ENCODE measurements at regions not wholly inside any gene's neighbourhood (a gene's known extent, or its start where the extent isn't known, plus 50 kb on each side); places are given as distances from the start of the nearest gene placed in this dataset.

- Histone ChIP-seq H3K4me3 (IDR thresholded peaks at IDR 0.05; ENCODE audit: insufficient read depth, low read depth, low read length) (no peak overlapping the region), H3K27me3 (ENCODE audit: insufficient read depth, low read depth) (no peaks in the 10 kb centered on the region)
Observed at GRCh38 chr9:38233796-38234355, 158.6 kb upstream of the ALDH1B1 start.

GRCh38 chr9:38233343-38233742 is 159.2 kb upstream of the ALDH1B1 start:
- Histone ChIP-seq H3K27ac (no peak overlapping the region), H4K20me1 (ENCODE audit: insufficient read depth) (no peaks in the 10 kb centered on the region), H3K4me2 (no peak overlapping the region), H3K36me3 (ENCODE audit: insufficient read depth) (no peaks in the 10 kb centered on the region), H3K79me2 (ENCODE audit: insufficient read depth, low read depth) (no peaks in the 10 kb centered on the region), H3K4me3 (IDR thresholded peaks at IDR 0.05; ENCODE audit: insufficient read depth, low read depth, low read length) (no peak overlapping the region), H3K4me1 (ENCODE audit: low read depth, poor library complexity, severe bottlenecking) (no peaks in the 10 kb centered on the region), H3K9ac (no peak overlapping the region), H2AFZ (ENCODE audit: low read depth) (no peak overlapping the region), H3K27me3 (ENCODE audit: insufficient read depth, low read depth) (no peaks in the 10 kb centered on the region)
- no peak for TF ChIP-seq CTCF (conservative IDR thresholded peaks at IDR 0.05; ENCODE audit: low read depth, low read length)

More at GRCh38 chr9:38233796-38234355, 158.6 kb upstream of the ALDH1B1 start:
- no peak overlapping the region for H3K4me2 ChIP-seq
- no peaks in the 10 kb centered on the region for H3K4me1 ChIP-seq (ENCODE audit: low read depth, poor library complexity, severe bottlenecking)
- no peak for TF ChIP-seq CTCF (conservative IDR thresholded peaks at IDR 0.05; ENCODE audit: low read depth, low read length)
- no peaks in the 10 kb centered on the region for H3K79me2 ChIP-seq (ENCODE audit: insufficient read depth, low read depth)
- H3K27ac ChIP-seq: no peak overlapping the region
- H2AFZ ChIP-seq (ENCODE audit: low read depth): no peak overlapping the region
- H4K20me1 ChIP-seq (ENCODE audit: insufficient read depth): no peaks in the 10 kb centered on the region
- no peak overlapping the region for H3K9ac ChIP-seq
- no peaks in the 10 kb centered on the region for H3K36me3 ChIP-seq (ENCODE audit: insufficient read depth)

GRCh38 chr9:38232895-38233294 is 159.6 kb upstream of the ALDH1B1 start:
- Histone ChIP-seq H3K27me3 (ENCODE audit: insufficient read depth, low read depth) (no peaks in the 10 kb centered on the region), H3K4me1 (ENCODE audit: low read depth, poor library complexity, severe bottlenecking) (peaks cover under 1% of the 10 kb centered on the region), H3K36me3 (ENCODE audit: insufficient read depth) (no peaks in the 10 kb centered on the region), H3K27ac (no peak overlapping the region), H4K20me1 (ENCODE audit: insufficient read depth) (no peaks in the 10 kb centered on the region), H3K9ac (no peak overlapping the region), H2AFZ (ENCODE audit: low read depth) (no peak overlapping the region), H3K4me2 (no peak overlapping the region), H3K79me2 (ENCODE audit: insufficient read depth, low read depth) (no peaks in the 10 kb centered on the region), H3K4me3 (IDR thresholded peaks at IDR 0.05; ENCODE audit: insufficient read depth, low read depth, low read length) (no peak overlapping the region)
- no peak for TF ChIP-seq CTCF (conservative IDR thresholded peaks at IDR 0.05; ENCODE audit: low read depth, low read length)

GRCh38 chr9:38229504-38230155 is 160.6 kb upstream of the SHB start:
- TF ChIP-seq CTCF (conservative IDR thresholded peaks at IDR 0.05; ENCODE audit: low read depth, low read length): no peak
- H3K9ac ChIP-seq: no peak overlapping the region
- no peak overlapping the region for H3K4me3 ChIP-seq (IDR thresholded peaks at IDR 0.05; ENCODE audit: insufficient read depth, low read depth, low read length)
- no peaks in the 10 kb centered on the region for H3K79me2 ChIP-seq (ENCODE audit: insufficient read depth, low read depth)
- H3K4me2 ChIP-seq: no peak overlapping the region
- H3K36me3 ChIP-seq (ENCODE audit: insufficient read depth): no peaks in the 10 kb centered on the region
- H4K20me1 ChIP-seq (ENCODE audit: insufficient read depth): no peaks in the 10 kb centered on the region
- H3K27me3 ChIP-seq (ENCODE audit: insufficient read depth, low read depth): no peaks in the 10 kb centered on the region
- H3K27ac ChIP-seq: no peak overlapping the region
- H2AFZ ChIP-seq (ENCODE audit: low read depth): no peak overlapping the region
- peaks cover 14% of the 10 kb centered on the region for H3K4me1 ChIP-seq (ENCODE audit: low read depth, poor library complexity, severe bottlenecking)
